ENCODE measurements at regions not wholly inside any gene's neighbourhood (a gene's known extent, or its start where the extent isn't known, plus 50 kb on each side); places are given as distances from the start of the nearest gene placed in this dataset.

DNA sequence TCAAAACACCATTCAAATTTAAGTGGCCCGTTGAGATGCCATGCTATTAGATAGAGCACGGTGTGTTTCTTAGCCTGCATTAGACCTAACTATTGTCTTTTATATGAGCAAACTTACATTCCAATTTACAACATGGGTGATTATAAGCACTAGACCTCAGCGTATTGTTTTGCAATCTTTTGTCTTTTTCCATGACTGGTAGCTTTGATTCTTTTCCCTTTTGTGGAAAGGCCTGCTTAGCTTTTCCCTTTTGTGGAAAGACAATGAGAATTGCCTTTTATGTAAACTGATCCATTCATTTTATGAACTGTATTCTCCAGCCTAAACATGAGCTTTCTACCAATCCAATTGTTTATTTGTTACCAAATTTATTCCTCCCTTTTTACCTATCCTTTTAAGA, 823.1 kb downstream of the CCSER2 start:
- DNase-seq = no peak

DNA sequence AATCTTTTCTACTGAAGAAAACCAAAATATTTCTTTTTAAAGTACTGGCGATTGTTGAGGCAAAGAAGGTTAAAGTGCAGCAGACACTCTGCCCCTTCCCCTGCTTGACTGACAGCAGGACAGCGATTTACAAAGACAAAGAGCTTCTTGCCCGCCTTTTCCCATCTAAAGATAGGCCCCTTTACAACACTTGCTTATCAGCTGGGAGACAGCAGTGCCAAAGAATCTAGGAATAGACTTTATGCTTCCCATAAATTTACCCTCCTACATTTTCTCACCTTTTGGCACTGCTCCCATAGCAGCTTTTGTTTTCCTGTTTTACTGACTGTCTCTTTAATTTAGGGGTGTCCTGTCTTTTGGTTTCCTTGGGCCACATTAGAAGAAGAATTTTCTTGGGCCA, 824.1 kb downstream of the CCSER2 start:
- no peak for DNase-seq

DNA sequence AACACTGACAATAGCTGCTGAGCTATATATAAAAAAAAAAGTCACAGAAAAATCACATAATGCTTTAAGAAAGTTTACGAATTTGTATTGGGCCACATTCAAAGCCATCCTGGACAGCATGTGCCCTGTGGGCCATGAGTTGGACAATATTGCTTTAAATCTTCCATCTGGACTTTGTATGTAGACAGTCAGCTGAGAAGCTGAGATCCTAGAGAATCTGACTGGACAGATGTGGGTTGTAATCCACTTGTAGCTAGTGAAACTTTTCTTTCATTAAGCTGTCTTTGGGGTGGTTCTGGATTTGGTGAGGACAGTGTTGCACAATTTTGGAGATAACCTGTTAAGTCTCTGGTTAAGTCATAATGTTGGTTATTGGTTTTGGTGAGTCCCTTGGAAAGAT, 824.5 kb downstream of the CCSER2 start:
- DNase-seq = no peak

DNA sequence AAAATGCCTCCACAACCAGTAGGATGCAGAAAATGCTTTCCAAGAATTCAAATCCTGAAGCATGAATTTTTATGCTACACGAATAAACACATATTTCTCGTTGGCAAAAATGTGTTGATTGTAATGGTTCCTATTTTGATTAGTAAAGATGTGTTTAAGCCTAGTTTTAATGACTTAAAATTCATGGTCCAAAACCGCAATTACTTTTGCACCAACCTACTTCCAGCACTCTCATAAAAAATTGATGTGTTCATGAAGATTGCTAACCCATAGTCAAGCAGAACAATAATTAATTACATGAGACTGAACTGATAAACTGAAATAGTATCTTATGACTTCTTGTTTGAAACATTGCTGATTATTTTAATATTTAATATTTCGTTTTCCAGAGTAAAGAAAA, 828.8 kb downstream of the CCSER2 start:
- DNase-seq = no peak

DNA sequence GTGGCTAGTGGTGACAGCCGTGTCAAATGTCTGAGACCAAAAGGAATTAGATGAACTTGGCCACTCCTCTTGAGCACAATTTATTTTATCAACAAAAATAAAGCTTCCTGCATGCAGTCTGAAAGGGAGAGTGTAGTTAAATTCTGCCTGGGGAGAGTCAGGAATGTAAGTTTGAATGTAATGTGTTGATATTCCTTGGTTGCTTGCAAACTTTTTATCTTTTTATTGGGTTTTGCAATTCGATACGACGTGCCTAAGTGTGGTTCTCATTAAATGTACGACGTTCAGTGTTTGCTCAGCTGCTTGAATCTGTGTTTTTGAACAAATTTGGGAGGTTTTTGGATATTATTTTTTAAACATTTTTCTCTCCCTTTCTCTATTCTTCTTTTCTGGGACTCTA, 839.9 kb downstream of the CCSER2 start:
- DNase-seq = no peak

DNA sequence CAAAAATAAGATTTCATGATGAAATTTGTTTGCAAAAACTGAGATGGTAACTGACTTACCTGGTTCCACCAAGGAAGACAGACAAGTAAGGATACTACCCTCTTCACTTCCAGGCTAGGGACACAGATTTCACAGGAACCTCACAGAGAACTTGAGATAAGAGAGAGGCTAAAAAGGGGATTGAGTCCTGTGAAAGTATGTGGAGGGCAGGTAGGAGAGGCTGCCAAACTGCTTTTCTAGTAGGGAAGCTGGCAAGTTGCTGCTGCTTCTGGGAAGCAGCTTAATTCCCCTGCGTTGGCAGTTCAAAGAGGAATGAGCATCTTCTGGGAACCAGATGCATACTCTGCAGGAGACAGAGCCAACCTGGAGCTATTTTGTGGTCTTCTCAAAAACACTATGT, 841.6 kb downstream of the CCSER2 start:
- no peak for DNase-seq

DNA sequence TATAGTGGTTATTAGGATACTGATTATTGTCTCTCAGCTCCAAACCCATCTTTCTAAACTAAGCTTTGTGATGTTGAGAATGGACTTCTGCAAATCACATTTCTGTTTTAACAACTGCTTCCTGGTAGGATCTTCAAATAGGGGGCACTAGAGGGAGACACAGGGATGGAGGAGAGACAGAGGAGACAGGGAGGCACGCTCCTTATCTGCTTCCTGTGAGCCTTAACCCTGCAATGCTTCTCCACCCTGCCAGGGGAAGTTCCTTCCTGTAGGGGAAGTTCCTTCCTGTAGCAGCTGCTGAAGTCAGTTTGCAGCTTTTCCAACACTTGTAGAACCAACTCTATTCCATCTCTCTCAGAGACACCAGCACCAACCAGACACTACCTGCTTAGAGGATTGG, 847.2 kb downstream of the CCSER2 start:
- no peak for DNase-seq

DNA sequence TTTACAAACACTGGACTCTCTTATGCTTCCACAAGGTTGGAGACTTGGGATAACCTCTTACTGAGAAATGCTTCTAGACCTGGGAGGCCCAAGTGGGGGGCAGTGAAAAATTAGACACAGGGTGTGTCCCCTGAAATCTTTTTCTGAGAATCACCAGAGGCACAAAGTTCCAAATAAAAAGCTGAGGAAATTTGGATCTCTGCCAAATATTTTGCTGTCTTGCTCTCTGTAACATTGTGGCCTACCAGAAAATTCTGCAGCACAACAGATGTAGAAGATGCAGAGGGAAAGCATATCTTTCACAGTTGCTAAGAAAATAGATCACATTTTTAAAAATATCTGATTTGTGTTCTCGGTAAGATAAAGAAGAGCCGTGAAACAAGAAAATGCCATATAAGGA, 849.4 kb downstream of the CCSER2 start:
- DNase-seq = no peak

DNA sequence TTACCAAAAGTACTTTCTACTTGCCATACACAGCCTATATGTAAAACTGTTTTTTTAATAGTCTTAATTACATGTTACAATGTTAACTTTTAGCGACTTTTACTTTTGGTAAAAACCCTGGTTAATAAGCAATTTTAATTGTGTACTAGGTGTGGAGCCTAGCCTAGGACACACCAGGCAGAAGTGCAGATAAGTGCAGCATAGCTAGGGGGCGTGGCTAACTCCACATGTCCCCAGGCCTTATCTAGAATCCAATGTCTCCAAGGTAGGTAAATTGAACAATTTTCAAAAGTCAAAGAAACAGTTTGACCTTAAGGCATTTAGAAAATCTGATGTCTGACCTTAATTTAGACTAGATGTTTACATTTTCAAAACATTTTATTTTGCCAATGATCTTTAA, 858.7 kb downstream of the CCSER2 start:
- no peak for DNase-seq

DNA sequence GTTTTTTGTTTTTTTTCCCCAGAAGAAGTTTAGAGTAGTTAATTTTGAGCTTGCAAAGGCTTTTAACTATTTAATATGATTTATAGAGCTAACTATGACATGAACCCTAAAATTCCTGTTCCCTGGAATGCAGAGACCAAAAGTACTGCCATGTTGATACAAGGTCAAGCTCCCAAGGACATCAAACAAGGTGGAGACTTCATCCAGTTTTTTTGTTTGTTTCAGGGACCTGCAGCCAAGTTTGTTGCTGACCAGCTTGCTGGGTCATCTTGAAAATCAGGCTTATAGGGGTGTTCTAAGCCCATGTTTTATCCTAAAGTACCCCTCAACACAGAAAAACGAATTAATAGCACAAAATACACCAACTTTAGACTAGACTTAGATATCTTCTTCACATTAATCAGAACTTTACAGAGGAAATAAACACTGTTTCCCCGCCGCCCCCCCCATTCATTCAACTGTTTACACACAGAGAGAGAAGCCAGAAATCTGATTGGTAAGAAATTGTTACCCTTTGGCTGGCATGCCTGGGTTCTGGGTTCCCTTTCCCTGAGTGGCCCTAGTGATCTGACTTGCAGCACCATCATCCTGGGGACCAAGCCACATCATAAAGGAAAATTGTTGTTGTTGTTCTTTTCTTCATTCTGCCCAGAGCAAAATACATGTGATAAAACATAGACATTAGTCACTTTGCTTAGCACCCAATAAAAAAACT, 860.5 kb downstream of the CCSER2 start:
- DNase-seq = no peak

DNA sequence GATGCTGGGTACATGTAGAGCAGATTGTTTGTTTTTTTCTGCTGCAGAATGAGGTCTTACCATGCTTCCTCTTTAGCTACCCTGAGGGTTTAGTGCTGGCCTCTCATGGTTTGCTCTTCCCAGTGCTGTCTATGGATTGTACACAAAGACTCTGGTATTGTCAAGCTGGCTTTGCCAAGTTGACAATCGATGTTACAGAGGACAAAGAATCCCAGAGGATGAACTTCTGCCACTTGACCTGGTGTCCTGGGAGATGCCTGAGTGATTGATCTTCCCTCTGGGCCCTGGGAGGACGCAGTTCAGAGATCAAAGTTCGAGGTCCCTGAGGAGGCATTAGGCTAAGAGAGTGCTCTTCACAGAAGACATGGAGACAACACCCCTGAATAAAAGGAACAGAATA, 865.4 kb downstream of the CCSER2 start:
- DNase-seq = no peak

DNA sequence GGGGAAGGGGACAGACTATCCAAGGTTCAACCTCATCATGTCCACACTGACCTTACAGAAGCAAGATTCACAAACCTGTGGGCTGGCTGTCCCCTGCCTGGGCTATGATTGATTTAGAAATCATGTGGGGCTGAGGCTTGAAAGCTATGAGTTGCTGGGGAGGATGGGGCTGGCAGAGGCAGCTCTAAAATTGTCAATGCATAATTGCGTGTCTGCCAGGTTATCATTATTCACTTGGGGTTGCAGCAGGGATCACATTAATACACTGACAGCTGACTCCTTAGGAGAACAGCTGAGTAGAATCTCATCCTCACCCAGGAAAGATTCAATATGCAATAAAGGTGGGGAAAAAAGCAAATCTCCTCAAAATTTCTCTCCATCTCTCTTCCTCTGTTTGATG, 866.3 kb downstream of the CCSER2 start:
- DNase-seq = no peak

DNA sequence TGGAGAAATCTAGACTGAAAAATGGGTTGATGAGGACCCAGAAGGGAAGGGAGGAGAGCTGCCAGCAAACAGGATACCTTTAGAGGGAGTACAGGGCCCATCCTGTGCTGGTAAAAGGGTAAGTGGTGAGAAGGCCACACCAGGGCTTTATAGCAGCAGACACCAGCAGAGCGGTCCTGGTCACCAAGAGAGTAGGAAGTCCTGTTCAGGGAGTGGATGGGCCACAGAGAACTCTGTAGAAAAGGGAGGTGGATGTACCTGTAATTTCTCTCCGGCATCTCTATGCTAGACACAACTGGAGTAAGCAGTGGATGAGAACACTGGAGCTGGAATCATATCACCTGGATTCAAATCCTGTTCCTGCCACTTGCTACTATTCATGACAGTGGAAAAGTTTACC, 867.2 kb downstream of the CCSER2 start:
- no peak for DNase-seq

DNA sequence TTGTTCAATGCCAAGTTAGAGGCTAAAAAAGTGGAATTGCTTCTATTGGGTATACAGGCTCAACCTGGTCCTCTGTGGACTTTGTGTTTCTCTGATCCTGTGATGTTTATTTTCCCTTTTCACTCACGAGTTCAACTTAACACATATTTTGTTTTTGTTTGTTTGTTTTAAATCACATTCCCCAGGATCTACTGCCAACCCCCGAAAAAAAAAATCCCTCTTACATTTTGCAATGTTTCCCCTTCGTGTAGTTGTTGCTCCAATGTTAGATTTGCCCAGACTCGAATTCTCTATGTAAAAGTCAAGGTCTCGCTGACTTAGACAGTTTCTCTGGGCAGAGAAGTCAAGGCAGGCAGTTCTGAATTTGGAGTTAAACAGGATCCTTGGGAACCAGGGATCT, 876.4 kb downstream of the CCSER2 start:
- DNase-seq = no peak

DNA sequence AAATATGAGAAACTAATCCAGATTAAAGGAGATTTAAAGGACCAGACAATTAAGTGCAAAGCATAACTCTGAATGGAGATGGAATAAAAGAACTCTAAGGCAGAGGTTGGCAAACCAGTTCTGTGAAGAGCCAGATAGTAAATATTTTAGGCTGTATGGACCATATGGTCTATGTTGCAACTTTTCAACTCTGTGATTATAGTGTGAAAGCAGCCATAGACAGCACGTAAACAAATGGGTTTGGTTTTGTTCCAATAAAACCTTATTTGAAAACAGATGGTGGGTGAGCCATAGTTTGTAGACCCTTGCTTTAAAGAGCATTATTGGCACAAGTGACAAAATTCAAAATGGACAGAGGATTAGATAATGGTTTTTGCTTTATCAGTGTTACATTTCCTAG, 884.1 kb downstream of the CCSER2 start:
- no peak for DNase-seq

DNA sequence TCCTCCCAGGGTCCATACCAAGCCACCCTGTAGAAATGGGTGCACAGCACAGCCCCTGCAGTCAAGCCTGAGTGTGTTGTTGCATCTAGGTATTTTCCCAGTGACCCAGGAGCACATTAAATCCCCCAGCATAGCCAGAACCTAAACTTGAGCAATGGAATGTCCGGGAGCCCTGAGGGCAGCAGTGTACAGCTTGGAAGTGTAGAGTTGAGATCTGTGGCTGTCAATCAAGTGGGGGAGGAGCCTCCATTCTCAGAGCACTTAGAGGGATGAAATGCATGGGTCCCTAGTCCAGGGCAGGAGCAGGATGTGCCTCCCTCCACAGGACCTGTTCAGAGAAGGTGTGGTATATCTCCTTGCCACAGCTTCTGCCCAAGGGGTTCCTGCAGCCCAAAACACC, 885.1 kb downstream of the CCSER2 start:
- no peak for DNase-seq

DNA sequence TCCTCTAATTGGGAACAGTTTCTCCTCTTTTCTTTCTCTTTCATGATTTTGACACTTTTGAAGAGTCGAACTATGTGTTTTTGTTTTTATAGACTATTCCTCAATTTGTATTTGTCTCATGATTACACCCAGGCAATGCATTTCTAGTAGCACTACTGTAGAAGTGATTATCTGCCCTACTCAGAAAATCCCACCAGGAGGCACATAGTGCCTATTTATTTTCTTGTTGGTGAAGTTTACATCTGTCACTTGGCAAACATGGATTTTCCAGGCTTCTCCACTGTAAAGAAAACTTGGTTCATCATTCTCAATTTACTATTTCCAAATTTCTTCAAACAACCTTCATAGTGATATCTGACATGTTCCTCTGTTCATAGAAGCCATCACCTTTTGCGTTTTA, 893.9 kb downstream of the CCSER2 start:
- no peak for DNase-seq

DNA sequence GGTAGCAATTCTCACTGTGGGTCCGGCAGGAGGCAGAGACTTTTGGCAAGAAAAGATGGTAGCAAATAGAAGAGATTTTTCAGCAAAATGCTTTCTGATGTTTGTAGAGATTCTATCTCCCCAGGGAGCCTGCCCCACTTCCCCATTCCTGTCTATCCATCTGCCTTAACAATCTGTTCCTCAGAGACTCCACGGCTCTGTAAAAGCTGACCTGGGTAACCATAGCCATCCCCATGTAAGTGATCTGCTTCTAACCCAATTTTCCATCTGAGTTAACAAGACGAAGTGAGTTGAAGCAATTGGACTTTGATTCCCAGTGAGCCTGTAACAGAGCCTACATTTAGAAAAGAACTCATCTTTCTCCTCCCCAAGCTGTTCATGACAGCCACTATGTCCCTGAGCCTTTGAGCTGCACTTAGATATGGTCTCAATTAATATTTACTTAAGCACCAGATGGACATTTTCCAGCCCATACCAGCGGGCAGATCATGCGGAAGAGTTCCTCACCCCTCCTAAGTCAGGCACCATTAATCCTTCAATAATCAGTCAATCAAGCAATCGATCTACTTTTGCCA, 896.1 kb downstream of the CCSER2 start:
- no peak for DNase-seq

DNA sequence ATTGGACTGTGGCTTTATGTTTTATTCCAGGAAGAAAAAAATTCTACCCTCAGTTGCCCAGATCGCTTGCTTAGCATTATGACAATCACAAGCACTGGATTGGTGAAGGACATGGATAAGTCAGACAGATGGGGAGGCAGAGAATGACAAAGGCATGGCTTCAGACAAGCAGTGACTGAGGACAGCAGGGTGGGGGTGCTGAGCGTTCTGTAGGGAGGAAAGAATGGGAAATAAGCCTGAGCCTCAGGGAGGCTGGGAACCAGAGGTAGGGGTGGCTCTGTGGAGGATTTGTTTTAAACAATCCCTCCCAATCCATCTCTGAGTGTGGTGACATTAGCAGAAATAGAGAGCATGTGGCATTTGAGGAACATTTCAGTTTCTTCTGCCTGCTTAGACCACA, 896.9 kb downstream of the CCSER2 start:
- DNase-seq = no peak

DNA sequence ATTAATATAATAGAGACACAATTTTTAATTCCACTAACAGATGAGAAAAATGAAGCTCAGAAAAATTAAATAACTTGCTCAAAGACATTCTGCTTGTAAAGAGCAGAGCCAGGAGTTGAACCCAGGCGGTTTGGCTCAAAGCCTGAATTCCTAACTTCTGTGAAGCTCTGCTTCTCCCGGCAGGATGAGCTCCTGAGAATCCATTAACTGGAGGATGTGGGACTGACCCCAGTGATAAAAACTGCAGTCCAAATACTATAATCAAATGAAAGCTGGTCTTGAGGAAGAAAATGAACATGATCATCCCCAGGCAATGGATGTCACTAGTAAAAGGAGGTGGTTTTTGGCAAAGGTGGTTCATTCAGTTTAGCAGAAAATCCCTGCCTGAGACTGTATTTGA, 898.2 kb downstream of the CCSER2 start:
- DNase-seq = no peak

DNA sequence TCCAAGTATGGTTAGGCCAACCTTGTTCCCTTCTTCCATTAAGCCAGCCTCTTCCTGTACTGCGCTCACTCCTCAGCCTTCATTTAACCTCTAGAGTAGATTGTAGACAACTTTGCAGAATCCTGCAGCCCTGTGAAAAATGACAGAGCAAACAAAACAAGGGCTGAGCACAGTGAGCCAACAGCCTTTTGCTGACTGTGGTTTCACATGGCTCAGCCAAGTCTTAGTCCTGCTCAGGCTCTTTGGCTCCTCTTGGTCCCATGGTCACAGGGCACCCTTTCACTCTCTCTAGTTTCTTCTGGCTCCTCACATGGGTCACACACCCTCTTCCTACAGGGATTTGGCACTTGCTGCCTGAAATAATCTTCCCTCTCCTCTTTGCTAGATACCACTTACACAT, 900.3 kb downstream of the CCSER2 start:
- no peak for DNase-seq

DNA sequence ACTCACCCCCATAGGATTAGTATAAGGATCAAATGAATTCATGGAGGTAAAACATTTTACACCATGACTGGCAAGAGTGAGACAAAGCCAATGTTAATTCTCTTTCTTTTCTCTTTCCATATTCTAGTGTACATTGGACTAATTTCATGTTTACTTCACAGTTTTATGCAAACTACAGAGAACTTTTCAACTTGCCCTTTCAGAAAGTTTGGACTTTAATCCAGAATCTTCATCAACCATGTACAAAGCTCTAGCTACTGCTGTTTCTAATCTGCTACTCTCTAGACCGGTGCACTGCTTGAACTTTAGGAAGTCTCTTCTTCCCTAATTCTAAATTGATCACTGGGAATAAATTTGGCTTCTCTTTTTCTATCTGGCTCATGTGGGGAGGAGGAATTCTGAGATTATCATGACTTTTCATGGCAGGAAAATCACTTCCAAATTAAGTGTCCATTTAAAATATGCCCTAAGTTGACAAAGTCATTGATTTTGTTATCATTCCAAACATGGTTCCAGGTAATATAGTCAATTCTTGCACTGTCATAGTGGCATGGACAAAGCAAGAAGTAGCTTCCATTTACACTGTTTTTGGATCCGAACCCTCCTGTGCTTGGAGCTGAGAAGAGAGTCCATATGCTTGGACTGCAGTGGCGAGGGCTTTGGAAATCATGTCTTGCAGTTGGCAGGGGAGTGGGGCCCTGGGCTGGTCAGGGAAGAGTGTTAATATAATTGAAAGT, 903.3 kb downstream of the CCSER2 start:
- no peak for DNase-seq

DNA sequence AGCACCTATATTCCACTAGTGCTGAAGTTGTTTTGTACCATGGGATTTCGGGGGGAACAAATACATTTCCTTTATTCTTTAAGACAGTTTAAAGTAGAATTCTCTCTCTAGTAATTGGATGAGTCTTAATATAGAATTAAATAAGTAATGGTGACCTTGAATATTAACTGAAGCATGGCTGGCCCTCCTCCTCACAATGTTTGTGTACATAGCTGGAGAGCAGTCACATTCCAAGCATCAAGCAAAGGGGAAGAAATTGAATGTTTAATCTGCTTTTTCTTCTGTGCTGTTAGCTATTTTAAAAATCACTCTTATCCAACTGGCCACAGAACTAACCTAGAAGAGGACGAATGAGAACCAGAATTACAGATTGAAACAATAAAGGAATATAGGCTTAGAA, 906.9 kb downstream of the CCSER2 start:
- DNase-seq = no peak

DNA sequence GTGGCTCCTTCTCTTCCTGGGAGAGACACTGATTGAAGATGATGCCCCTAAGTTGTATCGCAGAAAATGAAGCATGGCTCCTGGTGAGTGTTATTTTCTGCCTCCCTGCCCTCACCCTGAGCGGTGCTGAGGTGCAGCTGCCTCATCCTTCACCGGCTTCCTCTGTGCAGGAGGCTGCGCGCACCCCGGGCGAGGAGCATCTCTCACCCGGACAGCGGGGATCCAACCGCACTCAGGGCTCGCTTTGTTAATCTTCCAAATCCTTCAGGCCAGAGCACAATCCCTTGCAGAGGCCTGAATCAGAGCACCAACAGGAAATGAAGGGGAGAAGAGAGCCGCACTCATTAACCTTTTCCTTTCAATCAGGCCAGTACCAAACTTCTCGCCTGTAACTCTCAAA, 910.3 kb downstream of the CCSER2 start:
- DNase-seq = no peak

DNA sequence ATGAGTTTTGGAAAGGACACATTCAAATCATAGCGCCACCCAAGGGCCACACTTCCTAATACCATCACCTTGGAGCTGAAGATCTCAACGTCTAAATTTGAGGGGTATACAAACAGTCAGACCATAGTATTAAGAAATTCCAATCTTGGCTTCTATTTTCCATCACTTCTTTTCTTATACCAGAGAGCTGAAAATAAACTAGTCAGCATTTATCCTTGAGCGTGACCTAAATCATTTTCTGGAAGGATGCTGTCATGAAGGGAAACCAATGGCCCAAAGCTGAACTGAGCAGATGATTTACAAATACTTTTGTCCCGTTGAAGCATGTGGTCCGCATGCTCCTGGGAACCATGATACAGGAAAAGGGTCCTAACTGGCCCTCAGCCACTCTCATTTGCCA, 921.9 kb downstream of the CCSER2 start:
- no peak for DNase-seq
